Calu3 (cell line): ENCODE measurements at regions not wholly inside any gene's neighbourhood (a gene's known extent, or its start where the extent isn't known, plus 50 kb on each side); places are given as distances from the start of the nearest gene placed in this dataset.

Experiments
- BruUV-seq: library from RNA; stranded (reverse); fragments of 400-500 nt; replicated peaks from 2 replicates; lab custom pipeline; 2021; lab: Mats Ljungman, UMichigan
- CTCF ChIA-PET: fragments of 300-600 bp; sonication (Branson Sonifier 250); formaldehyde crosslinking; loops from one replicate; lab custom pipeline; 2022; ENCODE audit warnings: antibody characterized with exemption; lab: Charles Lee
- DNase-seq: peaks from one replicate; pipeline ENCODE4 v3.0.0; 2022
- H3K27ac Mint-ChIP-seq: one replicate; pipeline ENCODE4 v1.8.0; 2022; ENCODE audit warnings: mixed read lengths; ENCODE audit not compliant: unreplicated experiment
- H3K27me3 Mint-ChIP-seq: one replicate; pipeline ENCODE4 v1.8.0; 2022; ENCODE audit warnings: mixed read lengths; ENCODE audit not compliant: unreplicated experiment
- H3K36me3 Mint-ChIP-seq: one replicate; pipeline ENCODE4 v1.8.0; 2022; ENCODE audit warnings: mild to moderate bottlenecking, moderate library complexity, mixed read lengths; ENCODE audit not compliant: insufficient read depth, unreplicated experiment
- H3K4me1 Mint-ChIP-seq: one replicate; pipeline ENCODE4 v1.8.0; 2022; ENCODE audit warnings: mild to moderate bottlenecking, low read depth, mixed read lengths; ENCODE audit not compliant: unreplicated experiment
- H3K4me3 Mint-ChIP-seq: one replicate; pipeline ENCODE4 v1.8.0; 2022; ENCODE audit warnings: mild to moderate bottlenecking, low read depth, moderate library complexity, mixed read lengths; ENCODE audit not compliant: unreplicated experiment
- H3K9me3 Mint-ChIP-seq: one replicate; pipeline ENCODE4 v1.8.0; 2022; ENCODE audit warnings: low read depth, mixed read lengths; ENCODE audit not compliant: unreplicated experiment
- intact Hi-C: fragments of 100-400 bp; cut with micrococcal nuclease; formaldehyde crosslinking; loops from one replicate; pipeline ENCODE4 v1.10.0; 2022; ENCODE audit not compliant: unreplicated experiment
- TF ChIP-seq, protein P1 (sequence below): fragments of 200-600 bp; IDR thresholded peaks from one replicate; pipeline ENCODE4 v1.8.0; 2022; ENCODE audit warnings: antibody characterized with exemption; ENCODE audit not compliant: unreplicated experiment

DNA sequence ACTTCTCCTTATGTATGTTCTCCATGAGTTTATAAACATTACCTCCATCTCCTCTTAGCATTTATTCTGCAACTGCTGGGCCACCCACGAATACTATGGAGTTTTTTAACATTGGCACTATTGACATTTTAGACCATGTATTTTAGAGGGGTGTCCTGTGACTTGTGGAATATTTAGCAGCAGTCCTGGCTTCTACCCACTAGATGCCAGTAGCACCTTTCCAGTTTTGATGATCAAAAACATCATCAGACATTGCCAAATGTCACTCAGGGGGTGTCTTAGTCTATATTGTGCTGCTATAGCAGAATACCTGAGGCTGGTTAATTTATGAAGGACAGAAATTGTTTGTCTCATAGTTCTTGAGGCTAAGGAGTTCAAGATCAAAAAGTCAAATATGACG, 187.5 kb upstream of the RORB start:
- H3K36me3 Mint-ChIP-seq = no peaks in the 10 kb centered on the region
- no peaks in the 10 kb centered on the region for H3K27me3 Mint-ChIP-seq
- no peak overlapping the region for H3K4me3 Mint-ChIP-seq
- CTCF ChIA-PET = no interaction called here
- H3K27ac Mint-ChIP-seq = no peak overlapping the region
- intact Hi-C loops = no loop called here
- no peaks in the 10 kb centered on the region for H3K4me1 Mint-ChIP-seq
- no peak for DNase-seq
- peaks cover 4% of the 10 kb centered on the region for H3K9me3 Mint-ChIP-seq
- TF ChIP-seq, protein P1, sequence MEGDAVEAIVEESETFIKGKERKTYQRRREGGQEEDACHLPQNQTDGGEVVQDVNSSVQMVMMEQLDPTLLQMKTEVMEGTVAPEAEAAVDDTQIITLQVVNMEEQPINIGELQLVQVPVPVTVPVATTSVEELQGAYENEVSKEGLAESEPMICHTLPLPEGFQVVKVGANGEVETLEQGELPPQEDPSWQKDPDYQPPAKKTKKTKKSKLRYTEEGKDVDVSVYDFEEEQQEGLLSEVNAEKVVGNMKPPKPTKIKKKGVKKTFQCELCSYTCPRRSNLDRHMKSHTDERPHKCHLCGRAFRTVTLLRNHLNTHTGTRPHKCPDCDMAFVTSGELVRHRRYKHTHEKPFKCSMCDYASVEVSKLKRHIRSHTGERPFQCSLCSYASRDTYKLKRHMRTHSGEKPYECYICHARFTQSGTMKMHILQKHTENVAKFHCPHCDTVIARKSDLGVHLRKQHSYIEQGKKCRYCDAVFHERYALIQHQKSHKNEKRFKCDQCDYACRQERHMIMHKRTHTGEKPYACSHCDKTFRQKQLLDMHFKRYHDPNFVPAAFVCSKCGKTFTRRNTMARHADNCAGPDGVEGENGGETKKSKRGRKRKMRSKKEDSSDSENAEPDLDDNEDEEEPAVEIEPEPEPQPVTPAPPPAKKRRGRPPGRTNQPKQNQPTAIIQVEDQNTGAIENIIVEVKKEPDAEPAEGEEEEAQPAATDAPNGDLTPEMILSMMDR = no peak
- BruUV-seq = no TSS peak

DNA sequence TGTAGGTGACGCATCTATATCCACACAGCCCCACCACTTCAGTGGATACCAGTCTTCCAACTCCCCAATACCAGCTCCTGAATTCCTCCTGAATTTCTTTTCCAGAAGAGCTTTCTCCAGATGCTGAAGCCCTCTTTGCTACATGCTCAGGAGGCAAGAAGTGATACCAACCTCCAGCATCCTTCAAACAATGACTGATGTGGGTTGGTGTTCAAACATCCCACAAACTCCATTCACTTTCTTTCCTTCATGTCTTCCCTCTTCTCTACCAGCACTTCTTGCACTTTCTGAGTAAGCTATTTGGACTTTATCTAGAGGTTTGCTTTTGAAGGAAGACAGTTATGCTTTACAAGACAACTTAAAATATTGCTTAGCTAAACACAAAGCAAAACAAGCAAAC, 179.9 kb upstream of the RORB start:
- Mint-ChIP-seq H3K4me1 (no peaks in the 10 kb centered on the region), H3K36me3 (no peaks in the 10 kb centered on the region), H3K9me3 (no peaks in the 10 kb centered on the region), H3K27me3 (no peaks in the 10 kb centered on the region), H3K27ac (no peak overlapping the region), H3K4me3 (no peak overlapping the region)
- no peak for DNase-seq
- CTCF ChIA-PET = no interaction called here
- BruUV-seq = no TSS peak
- TF ChIP-seq, protein P1 = no peak
- intact Hi-C loops = no loop called here

DNA sequence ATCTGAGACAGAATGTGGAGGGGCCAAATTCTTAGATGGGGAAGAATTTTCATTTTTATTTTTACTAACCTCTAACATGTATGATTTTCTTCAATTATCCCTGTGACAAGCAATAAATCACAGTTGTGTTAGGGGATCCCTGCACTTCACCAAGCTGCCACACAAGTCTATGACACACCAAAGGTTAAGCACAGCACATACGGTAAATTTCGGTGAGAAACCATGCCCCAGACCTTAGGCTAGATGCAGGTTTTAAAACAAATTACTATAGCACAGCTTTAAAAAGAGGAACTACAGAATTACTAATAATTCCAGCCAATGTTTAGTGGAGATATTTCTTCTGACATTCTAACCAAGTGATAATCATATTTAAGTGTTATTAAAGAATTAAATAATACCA, 175.7 kb upstream of the RORB start:
- BruUV-seq = no TSS peak
- no peaks in the 10 kb centered on the region for H3K27me3 Mint-ChIP-seq
- H3K4me3 Mint-ChIP-seq = no peak overlapping the region
- H3K4me1 Mint-ChIP-seq = peaks cover 8% of the 10 kb centered on the region
- intact Hi-C loops = no loop called here
- no peak for DNase-seq
- TF ChIP-seq, protein P1 = no peak
- H3K27ac Mint-ChIP-seq = no peak overlapping the region
- CTCF ChIA-PET = no interaction called here
- no peaks in the 10 kb centered on the region for H3K9me3 Mint-ChIP-seq
- H3K36me3 Mint-ChIP-seq = no peaks in the 10 kb centered on the region

DNA sequence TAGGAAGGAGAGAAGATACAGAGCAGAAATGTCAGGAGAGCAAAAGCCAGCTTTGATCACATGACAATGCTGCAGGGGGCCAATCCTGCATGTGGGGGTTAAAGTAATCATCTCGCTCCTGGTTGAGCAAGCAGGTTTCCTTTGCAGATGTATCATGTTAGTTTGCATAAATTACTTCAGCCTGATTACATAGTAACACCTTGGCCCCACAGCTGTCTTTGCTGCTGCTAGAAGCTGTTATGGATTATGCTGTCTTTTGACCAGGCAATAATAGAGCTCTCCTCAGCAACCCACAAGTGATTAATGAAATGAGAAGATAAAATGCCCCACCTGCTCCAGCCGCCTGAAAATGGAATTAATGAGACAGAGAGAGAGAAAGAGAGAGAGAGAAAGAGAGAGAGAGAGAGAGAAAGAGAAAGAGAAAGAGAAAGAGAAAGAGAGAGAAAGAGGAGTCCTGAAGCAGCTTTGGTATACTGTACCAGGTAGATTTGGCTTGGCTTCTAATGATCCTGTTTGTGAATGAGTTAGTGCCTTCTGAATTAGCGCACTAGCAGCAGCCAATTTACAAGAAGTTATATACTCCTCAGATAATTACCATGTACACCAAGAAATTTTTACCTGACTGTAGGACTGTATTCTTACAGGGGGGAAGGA, 174.3 kb upstream of the RORB start:
- Mint-ChIP-seq H3K4me1 (peaks cover 8% of the 10 kb centered on the region), H3K36me3 (no peaks in the 10 kb centered on the region), H3K27me3 (no peaks in the 10 kb centered on the region), H3K27ac (no peak overlapping the region), H3K4me3 (no peak overlapping the region), H3K9me3 (no peaks in the 10 kb centered on the region)
- TF ChIP-seq, protein P1 = no peak
- CTCF ChIA-PET = no interaction called here
- no peak for DNase-seq
- intact Hi-C loops = no loop called here
- BruUV-seq = no TSS peak
